Limb (tissue), 2 donors: ENCODE measurements at regions not wholly inside any gene's neighbourhood (a gene's known extent, or its start where the extent isn't known, plus 50 kb on each side); places are given as distances from the start of the nearest gene placed in this dataset.
"Not testable (repeated sequence)": the region's sequence is repeated elsewhere in the genome, so short reads cannot be mapped to it uniquely, and the experiment has no call there.

Experiments used
- DNase-seq, 2 donors: peaks; one replicate each; pipeline ENCODE4 v3.0.0-alpha.2; 2016; ENCODE audit errors: extremely low spot score in 2 of 2

GRCh38 chr6:74061201-74061600 lies 365.2 kb downstream of the CD109 start:
- DNase-seq, result no peak

GRCh38 chr6:74060354-74060753 lies 364.4 kb downstream of the CD109 start:
- DNase-seq, result no peak

GRCh38 chr6:74058606-74059005 lies 362.6 kb downstream of the CD109 start:
- no peak for DNase-seq

- DNase-seq, result no peak
Observed at GRCh38 chr6:74057326-74057725, 361.3 kb downstream of the CD109 start.

- no peak for DNase-seq
Observed at GRCh38 chr6:74054190-74054589, 358.2 kb downstream of the CD109 start.

GRCh38 chr6:74050921-74051320 lies 354.9 kb downstream of the CD109 start:
- DNase-seq, result no peak

GRCh38 chr6:74048387-74048786 lies 352.4 kb downstream of the CD109 start:
- no peak for DNase-seq

GRCh38 chr6:74044417-74045096 lies 348.6 kb downstream of the CD109 start:
- DNase-seq, result no peak

- no peak for DNase-seq
Observed at GRCh38 chr6:74041420-74041819, 345.4 kb downstream of the CD109 start.

- no peak for DNase-seq
Observed at GRCh38 chr6:74018825-74019224, 322.8 kb downstream of the CD109 start.

GRCh38 chr6:74015427-74015826 lies 319.4 kb downstream of the CD109 start:
- no peak for DNase-seq

GRCh38 chr6:74000666-74001490 lies 304.9 kb downstream of the CD109 start:
- no peak for DNase-seq

- not testable (repeated sequence) for DNase-seq
Observed at GRCh38 chr6:73990609-73991238, 294.7 kb downstream of the CD109 start.

- DNase-seq, result no peak
Observed at GRCh38 chr6:73989428-73989827, 293.4 kb downstream of the CD109 start.

- no peak for DNase-seq
Observed at GRCh38 chr6:73985891-73986290, 289.9 kb downstream of the CD109 start.

- DNase-seq, result no peak
Observed at GRCh38 chr6:73984571-73985210, 288.7 kb downstream of the CD109 start.

- DNase-seq, result no peak
Observed at GRCh38 chr6:73983367-73983766, 287.4 kb downstream of the CD109 start.

GRCh38 chr6:73980096-73980495 lies 284.1 kb downstream of the CD109 start:
- DNase-seq, result no peak

- peak in 1 of 2 donors; percentile 71 for DNase-seq
Observed at GRCh38 chr6:73978330-73978729, 282.3 kb downstream of the CD109 start.

- not testable (repeated sequence) for DNase-seq
Observed at GRCh38 chr6:73972518-73972917, 276.5 kb downstream of the CD109 start.

- peak in 1 of 2 donors; percentile 79 for DNase-seq
Observed at GRCh38 chr6:73969971-73970970, 274.3 kb downstream of the CD109 start.
